GM20431 (cell line): ENCODE measurements at regions not wholly inside any gene's neighbourhood (a gene's known extent, or its start where the extent isn't known, plus 50 kb on each side); places are given as distances from the start of the nearest gene placed in this dataset.

ENCODE experiments used
- in situ Hi-C: fragments of 300-500 bp; cut with MseI, MboI; formaldehyde crosslinking; loops from one replicate; pipeline ENCODE4 v1.15.0; 2020; ENCODE audit warnings: low sequenced_read_pairs; ENCODE audit not compliant: unreplicated experiment

- in situ Hi-C loops: loop anchor here (25.0 kb wide), 1 partner anchor 351 kb away; no protein-coding TSS in a partner anchor
Measured at GRCh38 chr14:31911160-31911559, 165.9 kb upstream of the ARHGAP5 start.

- in situ Hi-C loops: loop anchor here (25.0 kb wide), 1 partner anchor 349 kb away; no protein-coding TSS in a partner anchor
Measured at GRCh38 chr14:31913370-31913769, 163.7 kb upstream of the ARHGAP5 start.

- in situ Hi-C loops: loop anchor here (25.0 kb wide), 1 partner anchor 344 kb away; no protein-coding TSS in a partner anchor
Measured at GRCh38 chr14:31918289-31918688, 158.8 kb upstream of the ARHGAP5 start.

GRCh38 chr14:31920001-31920400 is 157.1 kb upstream of the ARHGAP5 start:
- in situ Hi-C loops: loop anchor here (25.0 kb wide), 1 partner anchor 342 kb away; no protein-coding TSS in a partner anchor

GRCh38 chr14:31920989-31921650 is 156.0 kb upstream of the ARHGAP5 start:
- in situ Hi-C loops: loop anchor here (25.0 kb wide), 1 partner anchor 341 kb away; no protein-coding TSS in a partner anchor

- in situ Hi-C loops: loop anchor here (25.0 kb wide), 1 partner anchor 341 kb away; no protein-coding TSS in a partner anchor
Measured at GRCh38 chr14:31921721-31922120, 155.4 kb upstream of the ARHGAP5 start.

- in situ Hi-C loops: no loop called here
Measured at GRCh38 chr14:31926123-31926522, 151.0 kb upstream of the ARHGAP5 start.

GRCh38 chr14:31926652-31927347 is 150.3 kb upstream of the ARHGAP5 start:
- in situ Hi-C loops: no loop called here

- in situ Hi-C loops: no loop called here
Measured at GRCh38 chr14:31927348-31927832, 149.7 kb upstream of the ARHGAP5 start.

GRCh38 chr14:31930070-31930469 is 147.0 kb upstream of the ARHGAP5 start:
- in situ Hi-C loops: no loop called here

GRCh38 chr14:31930493-31931240 is 146.4 kb upstream of the ARHGAP5 start:
- in situ Hi-C loops: no loop called here

- in situ Hi-C loops: no loop called here
Measured at GRCh38 chr14:31932675-31933074, 144.4 kb upstream of the ARHGAP5 start.

- in situ Hi-C loops: no loop called here
Measured at GRCh38 chr14:31933716-31934115, 143.4 kb upstream of the ARHGAP5 start.

- in situ Hi-C loops: no loop called here
Measured at GRCh38 chr14:31934767-31935266, 142.3 kb upstream of the ARHGAP5 start.

GRCh38 chr14:31935391-31935790 is 141.7 kb upstream of the ARHGAP5 start:
- in situ Hi-C loops: no loop called here

GRCh38 chr14:31936115-31936514 is 141.0 kb upstream of the ARHGAP5 start:
- in situ Hi-C loops: no loop called here

- in situ Hi-C loops: no loop called here
Measured at GRCh38 chr14:31937730-31938346, 139.3 kb upstream of the ARHGAP5 start.

GRCh38 chr14:31939934-31940333 is 137.2 kb upstream of the ARHGAP5 start:
- in situ Hi-C loops: no loop called here

- in situ Hi-C loops: no loop called here
Measured at GRCh38 chr14:31941487-31941886, 135.6 kb upstream of the ARHGAP5 start.
